Islet precursor cell (in vitro differentiated cells): ENCODE measurements at regions not wholly inside any gene's neighbourhood (a gene's known extent, or its start where the extent isn't known, plus 50 kb on each side); places are given as distances from the start of the nearest gene placed in this dataset.

Source experiments
- DNase-seq: peaks from one replicate; pipeline ENCODE4 v3.0.0-alpha.2; 2018

DNA sequence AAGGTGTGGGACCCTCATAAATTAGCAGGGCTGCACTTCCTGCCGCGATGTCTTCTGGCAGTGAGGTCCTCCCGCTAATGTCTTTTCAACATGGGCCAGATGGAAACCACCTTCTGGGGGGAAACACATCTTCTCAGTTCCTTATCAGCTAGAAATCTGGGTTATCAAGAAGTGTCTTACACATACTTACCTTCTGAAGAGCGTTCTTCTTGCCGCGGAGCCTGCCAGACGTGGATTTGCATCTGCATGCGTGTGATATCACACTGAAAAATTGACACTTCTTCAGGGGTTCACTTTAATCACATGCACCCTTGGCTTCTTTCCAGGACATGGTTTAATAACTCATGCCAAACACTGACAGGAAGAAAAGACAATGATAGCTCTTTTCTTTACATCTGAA, 163.5 kb upstream of the SOX11 start:
- DNase-seq, result no peak

DNA sequence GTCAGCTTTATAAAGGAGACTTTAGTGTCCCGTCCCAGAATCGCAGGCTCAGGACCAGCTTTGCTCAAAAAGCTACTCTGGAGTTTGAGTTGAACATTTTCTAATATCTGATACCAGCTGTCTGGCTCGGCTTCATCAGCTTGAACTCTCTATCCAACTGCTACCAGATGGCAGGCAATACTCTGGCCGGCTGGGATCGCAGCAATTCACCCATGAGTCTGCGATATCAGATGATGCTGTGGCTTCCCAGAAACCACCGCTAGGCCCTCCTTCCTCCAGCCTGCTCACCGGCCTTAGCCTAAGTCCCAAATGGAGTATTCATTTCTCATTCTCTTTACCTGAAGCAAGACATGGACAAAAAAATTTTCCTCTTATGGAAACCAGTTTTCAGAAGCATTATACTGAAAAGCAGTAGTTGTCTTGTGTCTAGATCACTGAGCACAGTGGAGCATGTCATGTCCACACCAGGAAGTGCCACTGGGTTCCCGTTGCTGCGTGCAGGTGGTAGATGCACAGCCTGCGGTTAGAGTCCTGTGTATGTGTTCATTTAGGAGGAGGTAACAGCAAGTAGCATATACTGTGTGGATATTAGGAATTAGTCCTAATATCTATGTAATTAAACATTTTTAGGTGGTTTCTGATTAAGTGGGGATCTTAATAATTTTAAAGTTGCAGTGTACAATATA, 162.0 kb upstream of the SOX11 start:
- DNase-seq, result no peak

DNA sequence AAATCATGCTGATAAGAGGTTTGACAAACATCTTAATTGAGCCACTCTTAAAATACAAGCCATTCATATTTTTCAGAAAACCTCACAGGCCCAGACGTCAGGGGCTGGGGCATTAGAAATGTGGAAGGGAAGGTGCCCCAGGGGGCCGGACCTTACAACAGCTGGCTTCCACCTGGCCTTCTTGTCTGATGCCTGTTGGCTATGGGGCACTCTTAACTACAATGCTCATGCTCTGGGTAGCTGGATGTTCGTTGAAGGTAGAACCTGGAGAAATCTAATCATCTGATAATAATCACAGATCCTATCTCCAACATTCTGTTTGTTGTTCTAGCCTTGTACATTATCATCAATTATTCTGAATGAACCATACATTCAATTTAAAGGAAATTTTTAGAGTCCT, 156.9 kb upstream of the SOX11 start:
- no peak for DNase-seq

DNA sequence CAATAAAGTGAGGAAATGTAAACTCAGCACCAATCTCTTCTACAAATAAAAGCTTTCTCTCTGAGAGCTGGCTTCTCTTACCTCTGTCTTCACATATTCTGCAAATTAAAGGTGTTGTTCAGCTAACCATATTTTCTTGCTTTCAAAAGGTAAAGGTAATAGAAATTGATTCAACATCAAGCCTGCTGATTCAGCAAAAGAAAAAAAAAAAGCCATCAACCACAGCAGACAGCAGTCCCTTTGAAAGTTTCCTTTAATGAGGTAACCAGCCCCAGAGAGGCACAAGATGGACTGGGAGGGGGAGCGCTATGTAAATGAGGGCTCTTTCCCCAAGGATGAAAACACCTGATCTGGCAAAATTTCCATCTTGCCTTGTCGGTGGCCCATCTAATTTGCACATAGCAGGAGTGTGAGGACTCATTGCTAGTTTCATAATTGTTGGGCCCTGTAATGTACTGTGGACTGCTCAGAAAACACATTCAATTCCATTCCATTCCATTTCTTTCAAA, 154.9 kb upstream of the SOX11 start:
- no peak for DNase-seq

DNA sequence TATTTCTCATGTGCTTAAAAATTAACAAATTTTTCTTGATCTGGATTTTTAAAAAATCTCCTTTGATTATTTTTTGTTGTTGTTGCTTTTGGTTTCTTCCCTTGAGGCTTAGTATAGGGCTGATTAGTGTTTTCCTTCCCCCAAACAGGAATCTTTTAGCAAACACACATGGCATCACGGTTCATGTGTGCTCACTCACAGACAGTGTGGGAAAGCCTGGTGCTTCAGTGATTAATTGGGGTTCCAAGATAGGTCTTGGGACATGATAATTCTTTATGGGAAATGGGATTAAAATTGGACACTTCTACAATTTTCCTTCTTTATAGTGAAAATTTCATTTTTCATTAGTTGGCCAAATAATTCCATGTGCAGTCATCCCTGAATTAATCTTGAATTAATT, 153.9 kb upstream of the SOX11 start:
- DNase-seq, result no peak

DNA sequence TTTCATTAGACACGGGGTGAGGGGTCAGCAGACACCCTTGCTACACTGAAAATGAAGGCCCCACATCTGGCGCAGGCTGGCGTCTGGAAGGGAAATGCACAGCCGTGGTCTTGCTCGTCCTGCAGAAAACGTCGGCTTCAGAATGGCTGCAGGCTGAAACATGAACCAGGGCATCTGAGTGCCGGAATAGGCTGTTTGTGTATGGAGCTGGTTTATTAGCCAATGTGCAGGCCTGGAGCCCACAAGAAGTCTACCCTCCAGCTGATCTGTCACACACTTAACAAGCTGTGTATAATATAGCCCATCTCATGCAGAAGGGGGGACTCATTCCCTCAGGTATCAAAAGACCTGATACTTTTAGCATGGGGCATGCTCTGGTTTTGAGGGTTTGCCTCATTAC, 153.4 kb upstream of the SOX11 start:
- peak; percentile 74 for DNase-seq

DNA sequence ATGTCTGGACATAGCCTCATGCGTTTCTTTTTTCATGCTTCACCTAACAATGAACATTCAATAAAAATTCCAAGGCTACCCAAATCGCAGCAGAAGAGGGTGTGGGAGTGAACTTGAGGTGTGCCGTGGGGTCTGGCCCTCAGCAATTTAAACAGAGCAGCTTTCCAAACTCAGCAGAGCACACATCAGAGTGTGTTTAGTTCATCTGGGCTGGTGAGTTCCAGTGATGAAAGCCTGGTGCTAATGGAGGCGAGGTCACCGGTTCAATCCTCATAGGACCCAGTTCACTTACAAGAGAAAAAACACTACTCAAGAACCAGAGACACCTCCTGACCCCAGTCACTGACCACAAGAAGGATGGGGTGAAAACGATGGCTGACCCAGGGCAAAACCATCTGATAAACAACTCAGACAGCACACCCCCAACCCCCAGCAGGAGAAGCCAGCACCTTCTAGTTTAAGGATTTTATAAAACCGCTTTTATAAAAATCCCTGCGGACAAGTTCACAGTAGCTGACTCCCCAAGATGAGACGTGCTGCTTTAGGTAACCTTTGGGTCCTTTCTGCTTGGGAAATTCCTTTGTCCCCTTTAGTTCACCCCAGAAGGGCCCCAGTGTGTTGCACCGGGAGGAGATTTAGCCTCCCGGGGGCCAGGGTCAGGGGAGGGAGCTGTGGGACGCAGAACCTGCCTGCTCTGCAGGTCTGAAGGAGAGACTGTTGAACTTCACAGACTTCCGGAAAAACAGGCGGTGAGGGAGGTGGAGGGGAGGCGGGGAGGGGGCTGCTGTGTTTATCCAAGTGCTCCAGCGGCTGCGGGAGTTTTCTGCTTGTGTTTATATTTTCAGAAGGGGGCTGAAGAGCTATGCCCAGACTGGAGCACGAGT, 152.7 kb upstream of the SOX11 start:
- DNase-seq, result peak; percentile 72

DNA sequence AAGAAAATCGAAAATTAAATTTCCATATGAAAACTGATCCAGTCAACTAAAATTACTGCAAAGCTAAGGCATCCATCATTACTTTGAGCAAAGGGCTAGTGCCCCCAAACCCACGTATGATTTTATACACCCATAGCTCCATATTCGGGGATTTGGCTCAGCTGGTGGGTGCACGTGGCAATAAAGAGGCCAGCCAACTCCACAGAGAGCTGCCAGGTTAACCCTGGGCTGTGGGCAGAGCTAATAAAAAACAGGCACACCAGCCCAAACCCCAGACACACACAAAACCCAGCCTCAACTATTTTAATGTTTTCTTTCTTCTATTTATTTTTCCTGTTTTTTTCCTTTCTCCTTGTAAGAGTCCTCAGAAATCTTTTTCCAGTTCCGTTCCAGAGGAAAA, 151.3 kb upstream of the SOX11 start:
- no peak for DNase-seq

DNA sequence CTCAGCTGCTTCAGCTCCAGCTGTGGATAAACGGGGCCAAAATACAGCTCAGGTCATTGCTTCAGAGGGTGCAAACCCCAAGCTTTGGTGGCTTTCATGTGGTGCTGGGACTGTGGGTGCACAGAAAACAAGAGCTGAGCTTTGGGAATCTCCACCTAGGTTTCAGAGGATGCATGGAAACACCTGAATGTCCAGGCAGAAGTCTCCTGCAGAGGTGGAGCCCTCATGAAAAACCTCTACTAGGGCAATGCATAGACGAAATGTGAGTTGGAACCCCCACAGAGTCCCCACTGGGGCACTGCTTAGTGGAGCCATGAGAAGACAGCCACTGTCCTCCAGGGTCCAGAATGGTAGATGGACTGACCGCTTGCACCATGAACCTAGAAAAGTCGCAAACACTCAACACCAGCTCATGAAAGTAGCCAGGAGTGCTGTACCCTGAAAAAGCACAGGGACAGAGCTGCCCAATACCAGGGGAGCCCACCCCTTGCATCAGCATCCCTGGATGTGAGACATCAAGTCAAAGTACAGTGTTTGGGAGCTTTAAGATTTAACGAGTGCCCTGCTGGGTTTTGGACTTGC, 147.9 kb upstream of the SOX11 start:
- DNase-seq, result no peak

DNA sequence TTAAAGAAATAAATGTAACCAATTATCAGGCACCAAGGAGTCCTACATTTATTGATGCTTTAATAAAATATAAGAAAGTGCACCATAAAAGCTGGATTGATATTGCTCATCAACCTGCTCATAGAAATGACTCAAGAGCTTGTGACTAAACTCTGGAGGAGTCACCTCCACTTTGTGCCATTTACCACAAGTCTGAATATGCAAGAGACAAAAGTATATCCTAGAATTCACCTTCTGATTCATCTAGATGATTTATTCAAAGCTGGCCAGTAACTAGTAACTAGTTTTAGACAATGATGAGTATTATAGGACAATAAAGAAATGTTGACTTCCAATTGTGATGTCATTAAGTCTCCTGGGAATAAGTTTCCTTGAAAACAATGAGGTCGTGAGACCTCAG, 146.0 kb upstream of the SOX11 start:
- no peak for DNase-seq

DNA sequence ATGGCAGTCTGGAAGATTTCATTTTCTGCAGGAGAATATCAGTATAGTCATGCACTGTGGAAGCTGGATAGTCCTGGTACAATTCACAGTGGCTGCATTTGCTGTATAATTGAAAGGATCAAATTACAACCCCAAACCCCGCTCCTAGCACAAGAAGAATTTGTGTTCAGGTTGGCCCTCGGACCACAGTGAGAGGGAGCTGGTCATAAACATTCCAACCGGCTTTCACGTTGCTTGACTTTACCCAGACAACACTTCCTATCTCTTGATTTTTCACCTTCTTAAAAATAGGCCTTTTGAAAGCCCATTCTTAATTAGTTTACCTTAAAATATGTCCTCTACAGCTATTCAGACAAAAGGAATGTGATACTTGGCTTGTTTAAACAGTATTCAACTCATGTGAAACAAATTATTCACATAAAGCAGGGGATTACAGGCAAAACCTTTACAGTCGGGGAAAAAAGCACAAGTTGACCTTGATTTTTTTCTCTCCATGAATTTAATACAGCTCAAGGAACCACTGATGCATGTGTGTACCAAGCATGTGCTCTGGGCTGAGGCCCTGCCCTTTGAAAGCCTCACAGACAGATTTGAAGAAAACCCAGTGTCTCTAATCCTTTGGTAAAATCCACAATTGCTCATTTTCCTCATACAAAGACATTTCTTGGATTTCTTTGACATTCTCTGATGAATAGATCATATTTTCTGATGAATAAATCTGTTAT, 143.0 kb upstream of the SOX11 start:
- DNase-seq, result peak; percentile 72

DNA sequence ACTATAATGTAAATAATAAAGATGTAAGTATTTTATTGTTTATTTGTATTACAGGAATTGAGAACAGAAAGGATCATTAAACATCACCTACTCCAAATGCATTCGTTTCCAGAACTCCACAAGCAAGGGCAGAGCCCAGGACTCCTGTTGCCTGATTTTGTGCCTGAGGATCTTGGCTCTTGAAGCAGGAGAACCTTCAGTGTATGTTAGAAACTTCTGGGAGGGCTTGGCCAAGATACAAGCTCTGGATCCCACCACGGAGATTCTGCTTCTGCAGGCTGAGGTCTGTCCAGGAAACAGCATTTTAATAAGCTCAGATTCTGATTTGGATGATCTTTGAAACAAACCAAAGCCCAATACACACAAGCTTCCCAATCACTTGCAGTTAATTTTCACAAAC, 142.4 kb upstream of the SOX11 start:
- DNase-seq, result no peak

DNA sequence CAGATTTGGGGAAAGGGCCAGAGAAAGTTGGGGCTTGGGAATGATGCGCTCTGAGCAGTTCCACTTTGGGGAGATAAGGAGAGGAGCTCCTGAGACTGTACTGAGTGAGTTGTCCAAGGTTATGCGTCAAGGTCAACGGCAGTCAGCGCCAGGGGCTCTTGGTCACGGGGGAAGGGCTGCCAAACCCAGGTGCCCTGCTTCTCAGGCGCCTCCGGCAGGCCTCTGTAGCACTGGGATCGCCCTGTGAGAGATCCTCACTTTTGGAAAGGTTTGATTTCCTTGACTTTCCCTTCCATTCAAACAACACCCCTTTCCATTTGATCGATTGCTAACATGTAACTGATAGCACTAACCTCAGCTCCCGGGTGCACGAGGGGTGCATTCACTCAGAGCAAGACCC, 136.5 kb upstream of the SOX11 start:
- no peak for DNase-seq

DNA sequence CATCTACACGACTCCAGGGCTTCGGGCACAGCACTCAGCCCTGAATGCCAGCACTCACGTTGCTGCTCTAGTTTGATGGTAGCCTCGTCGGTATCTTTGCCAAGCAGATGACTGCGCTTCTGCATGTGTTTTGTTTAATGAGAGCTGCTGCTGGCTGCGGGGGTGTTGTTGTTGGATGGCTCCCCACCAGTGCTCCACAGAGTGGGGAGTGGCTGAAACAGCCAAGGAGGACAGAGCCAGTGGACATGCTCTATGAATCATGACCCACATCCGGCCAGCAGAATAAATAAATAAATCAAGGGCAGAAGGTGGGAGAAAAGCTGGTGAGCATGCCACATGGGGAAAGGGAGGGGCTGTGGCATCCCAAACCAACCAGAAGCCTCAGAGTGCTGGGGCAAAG, 131.2 kb upstream of the SOX11 start:
- no peak for DNase-seq

DNA sequence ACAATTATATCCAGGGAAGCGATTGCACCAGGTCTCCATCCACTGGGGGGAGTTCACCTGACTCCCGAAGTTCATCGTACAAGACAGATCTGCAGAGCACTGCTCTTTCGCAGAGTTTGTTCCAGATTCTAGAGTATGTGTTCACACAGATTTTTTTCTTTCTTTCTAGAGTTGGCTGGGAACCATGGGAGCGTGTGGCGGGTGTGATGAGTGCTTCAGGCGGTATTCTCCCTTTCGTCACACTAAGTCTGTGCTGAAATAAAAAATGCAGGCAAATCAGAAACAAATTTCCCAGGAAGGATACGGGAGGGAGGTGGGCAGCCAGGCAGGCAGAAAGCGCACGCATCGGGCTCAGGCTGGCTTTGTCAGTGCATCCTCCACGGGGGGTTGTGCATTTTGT, 129.8 kb upstream of the SOX11 start:
- DNase-seq, result no peak

DNA sequence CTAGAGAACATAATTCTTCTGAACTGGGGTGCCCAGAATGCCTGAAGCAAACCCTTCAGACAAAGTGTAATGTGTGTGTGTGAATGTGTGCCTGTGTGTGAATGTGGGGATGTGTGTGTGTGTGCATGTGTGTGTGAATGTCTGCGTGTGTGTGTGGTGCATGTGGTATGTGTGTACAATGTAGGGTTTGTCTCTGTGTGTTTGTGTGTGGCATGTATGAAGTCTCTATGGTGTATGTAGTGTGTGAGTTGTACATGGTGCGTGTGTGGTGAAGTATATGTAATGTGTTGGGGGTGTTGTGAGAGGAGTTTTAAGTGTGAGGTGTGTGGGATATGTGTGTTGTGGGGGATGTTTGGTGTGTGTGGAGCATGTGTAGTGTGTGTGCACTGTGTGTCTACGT, 129.3 kb upstream of the SOX11 start:
- DNase-seq, result no peak

DNA sequence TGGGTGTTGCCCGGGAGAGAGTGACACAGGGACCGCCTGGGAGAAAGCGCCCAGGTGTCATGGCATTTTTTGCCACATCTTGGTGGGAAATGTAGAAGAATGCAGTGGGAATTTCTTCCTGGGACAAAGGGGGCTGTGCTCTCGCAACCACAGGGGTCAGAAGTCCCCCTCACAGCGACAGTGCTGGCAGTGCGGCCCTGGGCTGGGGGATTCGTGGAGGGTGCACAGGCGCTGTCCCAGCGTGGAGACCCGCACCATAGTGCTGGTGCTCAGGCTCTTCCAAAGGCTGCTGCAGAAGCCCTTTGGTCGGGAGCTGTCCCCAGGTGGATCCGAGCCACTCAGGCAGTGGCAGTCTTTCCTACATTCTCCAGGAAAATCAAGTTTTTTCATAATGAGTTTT, 128.8 kb upstream of the SOX11 start:
- no peak for DNase-seq

DNA sequence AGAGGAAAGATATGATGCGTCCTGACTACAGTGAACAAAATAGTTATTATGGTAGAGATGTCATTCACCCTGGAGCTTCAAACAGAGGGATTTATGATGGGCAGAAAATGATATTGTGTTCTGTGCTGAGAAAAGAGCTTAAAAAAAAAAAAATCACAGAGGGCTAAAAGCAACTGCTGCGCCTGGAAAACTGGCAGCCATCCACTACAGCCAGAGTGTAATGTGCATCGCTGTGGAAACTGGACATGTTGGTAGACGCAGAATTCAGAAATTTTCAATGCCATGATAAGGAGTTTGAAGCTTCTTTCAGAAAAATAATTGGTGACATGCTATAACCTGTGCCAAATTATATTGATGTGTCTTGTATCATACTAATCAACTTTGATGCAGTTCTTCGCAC, 122.9 kb upstream of the SOX11 start:
- DNase-seq, result no peak

DNA sequence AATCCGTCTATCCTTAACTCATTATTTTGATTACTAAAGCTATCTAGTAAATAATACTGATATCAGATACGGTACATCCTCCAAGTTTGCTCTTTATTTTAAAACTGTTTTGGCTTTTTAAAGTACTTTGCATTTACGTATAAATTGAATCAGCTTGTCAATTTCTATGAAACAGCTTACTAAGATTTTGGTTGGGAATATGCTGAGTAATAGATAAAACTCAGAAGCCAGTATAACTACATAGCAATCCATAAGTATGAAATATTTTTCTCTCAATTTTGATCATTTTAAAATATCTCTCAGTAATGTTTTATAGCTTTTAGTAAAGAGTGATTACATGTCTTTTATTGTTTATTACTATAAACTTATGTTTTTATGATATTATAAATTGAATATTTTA, 116.2 kb upstream of the SOX11 start:
- no peak for DNase-seq

DNA sequence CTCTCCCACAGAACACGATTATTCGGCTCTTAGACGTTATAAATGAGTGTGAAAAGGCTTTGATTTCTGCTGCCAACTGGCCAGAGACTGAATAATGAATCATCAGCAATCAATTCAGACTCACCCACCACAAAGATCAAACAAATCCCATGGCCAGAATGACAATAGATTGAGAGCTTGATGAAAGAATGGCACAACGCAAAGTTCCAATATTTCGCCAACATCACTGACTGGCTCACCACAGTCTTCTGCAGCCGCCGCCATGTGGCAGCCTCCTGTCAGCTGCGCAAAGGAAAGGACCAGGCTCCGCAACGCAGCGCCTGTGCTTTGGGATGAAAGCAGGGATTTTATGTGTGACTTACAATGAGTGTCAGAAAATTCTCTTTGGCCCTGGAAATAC, 104.4 kb upstream of the SOX11 start:
- DNase-seq, result no peak

DNA sequence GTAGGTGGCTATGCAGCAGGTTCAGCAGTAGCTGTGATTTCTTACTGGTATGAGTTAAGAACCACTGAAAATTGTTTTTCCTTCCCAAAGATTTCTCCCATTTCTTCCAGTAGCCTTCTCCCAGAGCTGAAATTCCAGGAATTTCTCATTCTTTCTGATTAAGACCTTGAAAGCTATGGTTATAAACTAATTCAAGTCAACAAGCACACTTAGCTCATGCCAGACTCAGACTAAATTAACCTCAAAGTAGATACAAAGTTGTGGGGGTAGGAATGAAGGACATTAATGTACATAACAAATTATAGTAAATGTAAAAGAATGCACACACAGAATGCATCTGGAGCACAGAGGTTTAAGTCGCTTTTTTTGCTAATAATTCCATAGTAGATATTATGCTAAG, 103.6 kb upstream of the SOX11 start:
- no peak for DNase-seq

DNA sequence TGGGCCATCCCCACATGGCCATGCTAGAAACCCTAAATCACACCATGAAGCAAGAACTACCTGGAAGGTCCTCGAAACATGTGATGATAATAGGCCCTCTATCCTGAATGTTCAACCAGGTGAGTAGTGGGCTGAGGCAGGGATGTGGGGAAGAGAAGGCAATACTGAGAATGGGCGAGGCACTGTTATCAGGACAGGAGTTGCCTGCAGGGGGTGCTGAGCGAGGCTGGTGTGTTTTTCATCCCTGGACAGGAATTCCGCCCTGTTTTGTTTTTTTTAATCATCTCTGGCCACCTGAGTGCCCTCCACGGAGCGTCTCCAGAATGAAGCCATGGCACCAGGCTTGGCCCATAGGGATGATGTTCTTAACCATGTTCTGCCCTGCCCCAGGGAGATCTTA, 103.0 kb upstream of the SOX11 start:
- no peak for DNase-seq

DNA sequence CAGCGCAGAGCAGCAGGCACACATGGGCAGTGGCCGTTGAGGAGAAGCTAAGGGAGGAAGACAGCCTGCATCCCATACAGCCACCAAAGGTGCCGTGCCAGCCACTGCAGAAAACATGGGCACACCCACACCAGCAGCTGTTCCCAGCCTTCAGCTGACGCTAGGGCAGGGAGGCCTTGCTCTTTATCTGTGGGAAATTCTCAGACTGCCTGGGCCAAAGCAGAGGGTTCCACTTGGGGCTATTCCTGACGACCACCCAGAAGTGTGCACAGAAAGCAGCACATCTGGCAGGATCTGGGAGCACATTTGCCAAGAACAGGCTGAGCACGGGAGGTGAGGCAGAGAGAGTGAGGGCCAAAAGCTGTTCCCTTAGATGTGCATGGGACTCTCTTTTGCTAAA, 101.3 kb upstream of the SOX11 start:
- no peak for DNase-seq
